GM21423 (cell line): ENCODE measurements at regions not wholly inside any gene's neighbourhood (a gene's known extent, or its start where the extent isn't known, plus 50 kb on each side); places are given as distances from the start of the nearest gene placed in this dataset.
"Not testable (repeated sequence)": the region's sequence is repeated elsewhere in the genome, so short reads cannot be mapped to it uniquely, and the experiment has no call there.

Experiments used
- ATAC-seq: cut with Tn5 transposase; IDR thresholded peaks from one replicate; pipeline ENCODE4 v1.9.1; 2021; ENCODE audit warnings: mild to moderate bottlenecking, moderate library complexity; ENCODE audit not compliant: unreplicated experiment

DNA sequence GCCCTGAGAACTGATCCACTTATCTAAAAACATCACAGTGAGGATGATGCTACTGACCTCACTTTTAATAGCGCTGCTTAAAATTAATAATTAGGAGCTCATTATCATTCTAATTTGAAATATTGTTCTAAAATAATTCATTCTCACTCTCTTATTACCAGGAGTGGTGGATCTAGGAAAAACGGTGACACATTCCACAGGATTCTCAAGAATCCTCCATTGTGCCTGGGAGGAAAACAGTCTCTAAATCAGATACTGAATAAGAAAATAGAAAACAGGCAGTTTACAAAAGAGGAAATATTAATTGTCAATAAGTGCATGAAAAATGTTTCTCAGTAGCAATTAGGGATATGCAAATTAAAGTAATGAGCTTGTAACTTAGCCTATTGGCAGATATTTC lies 187.4 kb downstream of the TENT5A start:
- no peak for ATAC-seq

GRCh38 chr6:81564470-81565068 lies 187.9 kb downstream of the TENT5A start:
- ATAC-seq: no peak

DNA sequence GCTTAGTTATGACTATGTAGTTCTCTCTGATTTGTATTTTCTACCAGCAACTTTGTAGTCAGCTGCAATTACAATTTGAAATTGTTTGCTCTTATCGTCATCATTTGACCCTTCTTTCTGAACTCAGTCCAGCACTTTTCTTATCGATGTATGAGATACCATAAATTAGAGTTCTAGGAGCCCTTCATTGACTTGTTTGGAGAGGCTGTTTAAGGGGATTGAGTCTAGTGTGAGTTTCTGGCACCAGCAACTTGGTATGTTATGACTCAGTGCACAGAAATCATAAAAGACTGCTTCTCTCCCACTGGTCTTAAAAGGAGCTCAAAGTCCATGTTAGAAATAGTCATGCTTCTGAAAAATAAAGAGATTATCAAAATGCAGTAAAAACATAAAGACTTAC lies 190.3 kb downstream of the TENT5A start:
- no peak for ATAC-seq

DNA sequence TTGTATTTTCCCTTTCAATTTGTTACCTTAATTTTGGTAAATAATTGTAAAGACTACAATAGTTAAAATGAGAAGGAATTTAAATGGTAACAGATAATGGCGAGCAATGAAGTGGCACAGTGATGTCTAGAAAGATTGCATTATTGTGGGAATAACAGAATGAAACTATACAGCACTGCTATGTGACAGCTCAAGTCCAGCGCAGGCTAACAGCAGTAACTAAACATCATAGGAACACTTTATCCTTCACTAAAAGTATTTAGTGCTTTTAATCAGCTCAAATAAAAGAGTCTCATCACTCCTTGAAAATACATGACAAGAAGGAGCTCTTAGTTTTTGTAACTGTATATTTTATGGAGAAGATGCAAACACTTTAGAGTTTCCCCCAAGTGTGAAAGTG lies 190.8 kb downstream of the TENT5A start:
- ATAC-seq: no peak

GRCh38 chr6:81561071-81561564 lies 191.4 kb downstream of the TENT5A start:
- ATAC-seq: no peak

GRCh38 chr6:81557811-81558210 lies 194.7 kb downstream of the TENT5A start:
- ATAC-seq: no peak

DNA sequence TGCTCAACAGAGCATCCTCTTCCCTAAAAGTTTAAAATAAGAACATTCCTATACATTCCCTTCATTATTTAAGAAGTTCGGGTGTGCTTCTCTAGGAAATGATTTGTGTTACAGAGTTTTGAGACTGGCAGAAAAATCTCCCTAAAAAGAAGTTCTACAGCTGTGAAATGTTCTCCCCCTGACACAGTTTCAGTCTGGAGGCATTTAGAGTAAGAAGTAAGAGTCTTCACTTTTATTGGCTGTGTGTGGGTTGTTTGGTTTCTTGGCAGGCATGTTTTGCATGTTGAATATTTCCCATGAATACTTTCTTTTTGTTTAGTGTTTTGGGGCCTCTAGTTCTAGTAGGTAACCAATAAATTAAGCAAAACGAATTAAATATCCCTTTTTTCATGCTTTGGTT lies 195.9 kb downstream of the TENT5A start:
- ATAC-seq: no peak

DNA sequence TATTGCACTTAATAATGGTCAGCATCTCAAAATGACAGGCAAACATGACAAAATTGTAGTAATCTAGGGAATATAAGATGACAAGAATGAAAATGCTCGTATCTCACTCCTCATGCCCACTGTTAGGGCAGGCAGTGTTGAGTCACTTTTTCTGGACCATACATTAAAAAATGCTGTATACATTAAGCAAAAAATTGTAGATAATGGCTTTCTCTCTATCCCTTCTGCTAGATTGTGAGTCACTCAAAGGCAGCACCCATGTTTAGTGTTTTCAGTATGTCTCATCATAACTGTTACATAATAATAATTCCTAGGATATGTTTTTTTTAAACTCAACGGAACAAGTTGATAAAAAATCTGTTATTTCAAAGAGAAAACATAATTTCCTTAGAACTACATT lies 199.3 kb downstream of the TENT5A start:
- ATAC-seq: no peak

GRCh38 chr6:81552644-81553043 lies 199.8 kb downstream of the TENT5A start:
- ATAC-seq: no peak

- no peak for ATAC-seq
Observed at GRCh38 chr6:81547149-81547548, 205.3 kb downstream of the TENT5A start.

GRCh38 chr6:81534934-81535465 lies 217.5 kb downstream of the TENT5A start:
- no peak for ATAC-seq

DNA sequence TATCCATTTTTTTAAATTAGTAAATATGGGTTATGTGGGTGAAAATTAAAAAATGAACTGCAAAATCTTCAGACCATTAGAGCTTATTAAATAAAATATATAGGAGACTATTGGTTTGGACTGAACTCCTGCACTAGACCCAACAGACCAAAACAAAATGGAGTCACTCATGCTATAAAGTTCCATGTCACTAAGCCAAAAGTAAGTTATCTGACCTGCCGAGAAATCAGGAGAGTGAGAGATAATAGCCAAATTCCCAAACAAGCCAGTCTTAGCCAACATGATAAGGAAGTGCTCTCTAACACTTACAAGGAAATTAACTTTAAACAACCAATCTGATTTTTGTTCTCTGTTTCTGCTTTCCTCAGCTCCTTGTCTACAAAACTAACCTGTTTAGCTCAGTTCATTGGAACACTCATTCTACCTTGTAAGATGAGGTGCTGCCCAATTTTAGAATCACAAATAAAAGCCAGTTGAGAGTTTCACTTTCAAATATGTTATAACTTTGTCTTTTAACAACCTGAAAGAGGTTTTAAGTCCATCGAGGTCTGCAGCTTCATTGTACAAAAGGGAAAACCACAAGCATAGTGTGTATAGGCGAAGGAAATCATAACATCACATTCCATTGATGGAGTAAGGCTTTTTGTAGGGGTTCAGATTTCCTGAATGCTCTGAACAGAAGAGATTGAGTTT lies 220.5 kb downstream of the TENT5A start:
- ATAC-seq: no peak

- ATAC-seq: no peak
Observed at GRCh38 chr6:81517455-81517854, 235.0 kb downstream of the TENT5A start.

- no peak for ATAC-seq
Observed at GRCh38 chr6:81515562-81516453, 236.7 kb downstream of the TENT5A start.

DNA sequence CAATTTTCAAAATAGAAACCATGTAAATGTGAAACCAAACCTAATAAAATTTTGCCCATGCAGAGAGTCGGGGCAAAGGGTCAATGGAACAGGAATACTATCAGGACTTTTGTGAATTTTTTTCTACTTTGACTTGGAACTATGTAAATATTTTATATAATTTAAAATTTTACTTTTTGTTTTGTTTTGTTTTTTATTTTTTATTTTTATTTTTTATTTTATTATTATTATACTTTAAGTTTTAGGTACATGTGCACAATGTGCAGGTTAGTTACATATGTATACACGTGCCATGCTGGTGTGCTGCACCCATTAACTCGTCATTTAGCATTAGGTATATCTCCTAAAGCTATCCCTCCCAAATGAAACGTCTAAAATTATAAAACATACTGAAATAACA lies 238.3 kb downstream of the TENT5A start:
- not testable (repeated sequence) for ATAC-seq

- ATAC-seq: no peak
Observed at GRCh38 chr6:81511423-81511822, 241.1 kb downstream of the TENT5A start.

GRCh38 chr6:81495999-81496398 lies 256.5 kb downstream of the TENT5A start:
- no peak for ATAC-seq

GRCh38 chr6:81491454-81492101 lies 260.9 kb downstream of the TENT5A start:
- ATAC-seq: no peak

DNA sequence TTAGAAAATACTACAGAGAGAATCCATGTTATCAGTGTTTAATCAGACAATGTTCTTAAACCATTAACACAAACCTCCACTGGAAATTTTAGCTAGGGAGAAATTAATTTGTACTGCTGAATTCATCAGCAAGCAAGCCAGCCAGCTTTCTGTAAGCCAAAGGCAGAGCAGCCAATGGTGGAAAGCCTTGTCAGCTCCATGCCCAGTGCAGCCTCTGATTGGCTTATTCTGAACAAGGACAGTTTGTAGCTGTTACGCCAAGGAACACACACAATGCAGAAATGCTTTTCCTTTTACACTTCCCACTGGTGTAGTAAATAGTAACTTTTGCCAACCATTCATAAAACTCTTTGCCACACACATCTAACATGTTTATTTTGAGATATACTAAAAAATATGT lies 265.0 kb downstream of the TENT5A start:
- no peak for ATAC-seq

DNA sequence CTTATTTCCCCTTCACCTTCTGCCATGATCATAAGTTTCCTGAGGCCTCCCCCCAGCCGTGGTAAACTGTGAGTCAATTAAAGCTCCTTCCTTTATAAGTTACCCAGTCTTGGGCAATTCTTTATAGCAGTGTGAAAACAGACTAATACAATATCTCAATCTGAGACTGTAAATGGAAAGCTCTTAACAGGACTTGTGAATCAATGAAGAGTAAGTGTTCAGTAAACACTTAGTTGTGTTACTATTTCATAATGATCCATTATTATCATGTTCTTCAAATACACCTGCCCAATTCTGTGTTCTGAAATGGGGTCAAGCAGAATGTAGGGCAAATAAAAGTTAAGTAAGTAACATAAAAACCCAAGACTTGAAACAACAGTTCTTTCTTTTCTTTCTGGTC lies 266.2 kb downstream of the TENT5A start:
- ATAC-seq: no peak

- ATAC-seq: no peak
Observed at GRCh38 chr6:81485395-81485794, 267.1 kb downstream of the TENT5A start.
